ENCODE measurements at regions not wholly inside any gene's neighbourhood (a gene's known extent, or its start where the extent isn't known, plus 50 kb on each side); places are given as distances from the start of the nearest gene placed in this dataset.
"Not testable (repeated sequence)": the region's sequence is repeated elsewhere in the genome, so short reads cannot be mapped to it uniquely, and the experiment has no call there.

GRCh38 chr19:13712767-13713201, 51.5 kb upstream of the MRI1 start:
- no peak for DNase-seq (ENCODE audit: low read depth in 4 of 4, low spot score in 3 of 4)

GRCh38 chr19:13707915-13708314, 56.4 kb upstream of the MRI1 start:
- no peak for DNase-seq (ENCODE audit: low read depth in 4 of 4, low spot score in 3 of 4)

GRCh38 chr19:13705928-13706447, 58.3 kb upstream of the MRI1 start:
- no peak for DNase-seq (ENCODE audit: low read depth in 4 of 4, low spot score in 3 of 4)

GRCh38 chr19:13705201-13705600, 59.1 kb upstream of the MRI1 start:
- no peak for DNase-seq (ENCODE audit: low read depth in 4 of 4, low spot score in 3 of 4)

- no peak for DNase-seq (ENCODE audit: low read depth in 4 of 4, low spot score in 3 of 4)
Observed at GRCh38 chr19:13701624-13702023, 62.7 kb upstream of the MRI1 start.

GRCh38 chr19:13700621-13701020, 63.7 kb upstream of the MRI1 start:
- DNase-seq (ENCODE audit: low read depth in 4 of 4, low spot score in 3 of 4): no peak

- DNase-seq (ENCODE audit: low read depth in 4 of 4, low spot score in 3 of 4): no peak
Observed at GRCh38 chr19:13699786-13700185, 64.5 kb upstream of the MRI1 start.

GRCh38 chr19:13696839-13697238, 67.5 kb upstream of the MRI1 start:
- DNase-seq (ENCODE audit: low read depth in 4 of 4, low spot score in 3 of 4): no peak

- no peak for DNase-seq (ENCODE audit: low read depth in 4 of 4, low spot score in 3 of 4)
Observed at GRCh38 chr19:13693889-13694288, 70.4 kb upstream of the MRI1 start.

GRCh38 chr19:13691569-13692435, 72.5 kb upstream of the MRI1 start:
- no peak for DNase-seq (ENCODE audit: low read depth in 4 of 4, low spot score in 3 of 4)

GRCh38 chr19:13689085-13689484, 75.2 kb upstream of the MRI1 start:
- DNase-seq (ENCODE audit: low read depth in 4 of 4, low spot score in 3 of 4): no peak

- DNase-seq (ENCODE audit: low read depth in 4 of 4, low spot score in 3 of 4): no peak
Observed at GRCh38 chr19:13684021-13684420, 80.3 kb upstream of the MRI1 start.

- no peak for DNase-seq (ENCODE audit: low read depth in 4 of 4, low spot score in 3 of 4)
Observed at GRCh38 chr19:13681509-13681908, 82.8 kb upstream of the MRI1 start.

GRCh38 chr19:13680708-13681360, 83.5 kb upstream of the MRI1 start:
- DNase-seq (ENCODE audit: low read depth in 4 of 4, low spot score in 3 of 4): not testable (repeated sequence)

- DNase-seq (ENCODE audit: low read depth in 4 of 4, low spot score in 3 of 4): not testable (repeated sequence)
Observed at GRCh38 chr19:13676967-13677366, 87.4 kb upstream of the MRI1 start.

GRCh38 chr19:13672480-13673175, 91.7 kb upstream of the MRI1 start:
- not testable (repeated sequence) for DNase-seq (ENCODE audit: low read depth in 4 of 4, low spot score in 3 of 4)

- DNase-seq (ENCODE audit: low read depth in 4 of 4, low spot score in 3 of 4): no peak
Observed at GRCh38 chr19:13670846-13671245, 93.5 kb upstream of the MRI1 start.

- DNase-seq (ENCODE audit: low read depth in 4 of 4, low spot score in 3 of 4): no peak
Observed at GRCh38 chr19:13669780-13670355, 94.5 kb upstream of the MRI1 start.

GRCh38 chr19:13668964-13669363, 95.4 kb upstream of the MRI1 start:
- no peak for DNase-seq (ENCODE audit: low read depth in 4 of 4, low spot score in 3 of 4)

- no peak for DNase-seq (ENCODE audit: low read depth in 4 of 4, low spot score in 3 of 4)
Observed at GRCh38 chr19:13666165-13666564, 98.2 kb upstream of the MRI1 start.
